ENCODE measurements at regions not wholly inside any gene's neighbourhood (a gene's known extent, or its start where the extent isn't known, plus 50 kb on each side); places are given as distances from the start of the nearest gene placed in this dataset.
"Not testable (repeated sequence)": the region's sequence is repeated elsewhere in the genome, so short reads cannot be mapped to it uniquely, and the experiment has no call there.

- DNase-seq: no peak
- H3K9me3 ChIP-seq: no peaks in the 10 kb centered on the region
- no peak for TF ChIP-seq CTCF (IDR thresholded peaks at IDR 0.05)
- ATAC-seq: no peak
- no peaks in the 10 kb centered on the region for H3K4me1 ChIP-seq
- H3K4me3 ChIP-seq: no peak overlapping the region
- intact Hi-C loops (cut with DNase I): no loop called here
- no peaks in the 10 kb centered on the region for H3K36me3 ChIP-seq
- H3K27ac ChIP-seq: no peak overlapping the region
- H3K27me3 ChIP-seq: no peaks in the 10 kb centered on the region
Measured at GRCh38 chr9:78989031-78989658, 582.6 kb upstream of the TLE4 start.

GRCh38 chr9:78994471-78994870 lies 577.3 kb upstream of the TLE4 start:
- H3K4me1 ChIP-seq: no peaks in the 10 kb centered on the region
- intact Hi-C loops (cut with DNase I): no loop called here
- no peak overlapping the region for H3K27ac ChIP-seq
- H3K36me3 ChIP-seq: no peaks in the 10 kb centered on the region
- DNase-seq (no peak), ATAC-seq (no peak)
- no peaks in the 10 kb centered on the region for H3K27me3 ChIP-seq
- no peak overlapping the region for H3K4me3 ChIP-seq
- H3K9me3 ChIP-seq: no peaks in the 10 kb centered on the region
- no peak for TF ChIP-seq CTCF (IDR thresholded peaks at IDR 0.05)

- H3K27me3 ChIP-seq: not testable (repeated sequence)
Measured at GRCh38 chr9:78994974-78995373, 576.8 kb upstream of the TLE4 start.

DNA sequence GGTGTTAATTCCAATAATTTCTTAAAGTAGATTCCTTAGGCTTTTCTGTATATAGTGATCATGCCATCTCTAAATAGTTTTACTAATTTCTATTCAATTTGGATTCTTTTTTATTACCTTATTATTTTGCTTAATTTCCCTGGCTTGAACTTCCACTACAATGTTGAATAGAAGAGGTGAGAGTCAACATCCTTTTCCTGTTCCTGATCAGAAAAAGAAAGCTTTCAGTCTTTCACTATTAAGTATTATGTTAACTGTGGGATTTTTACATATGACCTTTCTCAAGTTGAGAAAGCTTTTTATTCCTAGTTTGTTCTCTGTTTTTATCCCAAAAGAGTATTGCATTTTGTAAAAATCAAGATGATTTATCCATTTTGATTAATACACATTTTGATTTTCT lies 574.5 kb upstream of the TLE4 start:
- no peaks in the 10 kb centered on the region for H3K4me1 ChIP-seq
- H3K27ac ChIP-seq: no peak overlapping the region
- no peaks in the 10 kb centered on the region for H3K27me3 ChIP-seq
- no peak for TF ChIP-seq CTCF (IDR thresholded peaks at IDR 0.05)
- no peak for ATAC-seq
- no peaks in the 10 kb centered on the region for H3K9me3 ChIP-seq
- DNase-seq: no peak
- no peak overlapping the region for H3K4me3 ChIP-seq
- no peaks in the 10 kb centered on the region for H3K36me3 ChIP-seq
- intact Hi-C loops (cut with DNase I): no loop called here

More at GRCh38 chr9:78994974-78995373, 576.8 kb upstream of the TLE4 start:
- ATAC-seq; H3K4me1 ChIP-seq; H3K36me3 ChIP-seq; DNase-seq; H3K4me3 ChIP-seq; intact Hi-C loops (cut with DNase I); H3K27ac ChIP-seq; H3K9me3 ChIP-seq: not testable (repeated sequence)

DNA sequence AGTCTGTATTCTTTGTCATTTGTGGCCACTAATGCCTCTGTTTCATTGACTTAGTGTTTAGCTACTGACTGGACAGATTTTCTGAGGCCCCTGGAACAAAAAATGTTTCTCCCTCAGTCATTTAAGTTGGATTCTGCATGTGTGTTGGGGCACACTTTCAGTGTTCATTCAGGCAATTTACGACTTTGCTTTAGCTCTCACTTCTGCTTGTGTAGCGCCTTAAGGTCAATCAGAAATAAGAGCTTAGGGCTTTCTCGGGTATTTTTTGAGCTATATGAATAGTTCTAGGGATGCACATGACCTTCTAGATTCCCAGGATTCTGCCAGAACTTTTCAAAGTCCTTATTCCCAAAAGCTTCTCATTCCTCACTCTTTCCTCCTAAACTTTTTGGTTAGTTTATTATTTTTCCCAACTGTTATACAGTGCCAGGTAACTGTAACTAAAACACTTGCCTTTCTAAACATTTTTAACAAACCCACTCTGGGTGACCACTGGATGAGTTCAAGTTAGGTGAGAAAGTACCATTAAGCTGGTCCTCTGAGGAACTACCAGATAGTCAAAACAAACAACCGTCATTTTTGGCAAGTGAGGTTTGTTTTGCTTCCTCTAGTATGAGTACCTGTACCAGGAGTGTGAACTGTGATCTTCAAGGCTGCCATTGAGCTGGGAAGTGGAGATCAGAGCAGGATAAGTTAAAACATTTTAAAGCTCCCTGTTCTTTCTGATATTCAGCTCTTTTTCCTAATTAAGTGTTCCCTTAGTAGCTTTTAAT lies 571.3 kb upstream of the TLE4 start:
- intact Hi-C loops (cut with DNase I): no loop called here
- Histone ChIP-seq H3K36me3 (no peaks in the 10 kb centered on the region), H3K27ac (no peak overlapping the region), H3K9me3 (no peaks in the 10 kb centered on the region), H3K4me1 (no peaks in the 10 kb centered on the region), H3K27me3 (no peaks in the 10 kb centered on the region), H3K4me3 (no peak overlapping the region)
- no peak for DNase-seq
- TF ChIP-seq CTCF (IDR thresholded peaks at IDR 0.05): no peak
- no peak for ATAC-seq

DNA sequence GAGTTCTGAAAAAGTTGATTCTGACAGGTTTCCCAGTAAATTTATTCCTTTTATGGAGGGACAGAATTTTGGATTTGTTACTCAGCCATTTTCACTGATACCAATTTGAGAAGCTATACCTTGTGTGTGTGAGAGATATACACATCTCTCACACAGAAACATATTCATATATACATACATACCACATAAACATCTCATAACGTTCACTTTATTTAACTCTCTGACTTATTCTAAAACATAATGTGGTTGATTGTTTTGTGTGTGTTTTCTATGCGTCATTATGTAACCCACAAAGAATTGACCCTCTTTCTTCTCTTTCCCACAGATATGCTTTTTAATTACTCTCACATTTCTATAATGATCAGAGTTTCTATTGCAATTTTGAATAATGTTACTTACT lies 570.8 kb upstream of the TLE4 start:
- ATAC-seq: no peak
- no peak for TF ChIP-seq CTCF (IDR thresholded peaks at IDR 0.05)

More for the DNA sequence above, 570.8 kb upstream of the TLE4 start:
- no peak for DNase-seq
- intact Hi-C loops (cut with DNase I): no loop called here
- Histone ChIP-seq H3K27ac (no peak overlapping the region), H3K9me3 (no peaks in the 10 kb centered on the region), H3K36me3 (no peaks in the 10 kb centered on the region), H3K4me1 (no peaks in the 10 kb centered on the region), H3K4me3 (no peak overlapping the region), H3K27me3 (no peaks in the 10 kb centered on the region)

All from upper lobe of right lung (tissue), 1 donor.